ENCODE measurements at regions not wholly inside any gene's neighbourhood (a gene's known extent, or its start where the extent isn't known, plus 50 kb on each side); places are given as distances from the start of the nearest gene placed in this dataset.

DNA sequence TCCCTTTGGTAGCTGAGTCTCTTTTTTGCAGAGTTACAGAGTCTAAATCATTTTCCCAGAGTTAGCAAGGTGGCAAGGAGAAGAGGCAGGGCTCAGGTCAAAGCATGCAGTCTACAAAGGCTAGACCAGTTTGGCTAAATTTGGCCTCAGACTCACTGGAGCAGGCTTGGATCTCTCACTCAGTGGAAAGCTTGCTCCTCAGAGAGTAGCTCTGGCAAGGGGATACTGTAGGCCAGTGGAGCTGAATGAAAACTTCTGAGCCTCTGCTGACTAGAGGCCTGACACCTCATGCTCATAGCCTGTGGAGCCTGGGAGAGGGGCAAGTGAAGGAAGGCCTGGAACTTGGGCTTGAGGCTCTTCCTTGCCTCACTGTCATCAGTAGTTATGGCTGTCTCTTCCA, 101.0 kb downstream of the MOBP start:
- TF ChIP-seq, protein P1, sequence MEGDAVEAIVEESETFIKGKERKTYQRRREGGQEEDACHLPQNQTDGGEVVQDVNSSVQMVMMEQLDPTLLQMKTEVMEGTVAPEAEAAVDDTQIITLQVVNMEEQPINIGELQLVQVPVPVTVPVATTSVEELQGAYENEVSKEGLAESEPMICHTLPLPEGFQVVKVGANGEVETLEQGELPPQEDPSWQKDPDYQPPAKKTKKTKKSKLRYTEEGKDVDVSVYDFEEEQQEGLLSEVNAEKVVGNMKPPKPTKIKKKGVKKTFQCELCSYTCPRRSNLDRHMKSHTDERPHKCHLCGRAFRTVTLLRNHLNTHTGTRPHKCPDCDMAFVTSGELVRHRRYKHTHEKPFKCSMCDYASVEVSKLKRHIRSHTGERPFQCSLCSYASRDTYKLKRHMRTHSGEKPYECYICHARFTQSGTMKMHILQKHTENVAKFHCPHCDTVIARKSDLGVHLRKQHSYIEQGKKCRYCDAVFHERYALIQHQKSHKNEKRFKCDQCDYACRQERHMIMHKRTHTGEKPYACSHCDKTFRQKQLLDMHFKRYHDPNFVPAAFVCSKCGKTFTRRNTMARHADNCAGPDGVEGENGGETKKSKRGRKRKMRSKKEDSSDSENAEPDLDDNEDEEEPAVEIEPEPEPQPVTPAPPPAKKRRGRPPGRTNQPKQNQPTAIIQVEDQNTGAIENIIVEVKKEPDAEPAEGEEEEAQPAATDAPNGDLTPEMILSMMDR (conservative IDR thresholded peaks at IDR 0.05) = no peak
- no peak for TF ChIP-seq EZH2 (IDR thresholded peaks at IDR 0.05; ENCODE audit: low read depth)
